IMR-90 (cell line): ENCODE measurements at regions not wholly inside any gene's neighbourhood (a gene's known extent, or its start where the extent isn't known, plus 50 kb on each side); places are given as distances from the start of the nearest gene placed in this dataset.

ENCODE experiments used
- ATAC-seq: fragments of 200-7000 bp; cut with Tn5 transposase; 2 replicates; pipeline ENCODE4 v1.9.1; 2020; ENCODE audit warnings: low read depth, mild to moderate bottlenecking, moderate library complexity
- BruUV-seq: library from RNA; stranded (reverse); fragments of 400-500 nt; replicated peaks from 2 replicates; lab custom pipeline; 2021; lab: Mats Ljungman, UMichigan
- CTCF ChIA-PET: fragments of 300-600 bp; formaldehyde crosslinking; extraction: SDS; loops from one replicate; lab custom pipeline; 2021; ENCODE audit warnings: antibody characterized with exemption; lab: Yijun Ruan, JAX
- POLR2A ChIA-PET: fragments of 300-600 bp; sonication (Branson Sonifier 250); formaldehyde crosslinking; loops from one replicate; lab custom pipeline; 2022; ENCODE audit warnings: antibody characterized with exemption; ENCODE audit not compliant: unreplicated experiment; lab: Charles Lee
- DNase-seq: peaks from one replicate; pipeline ENCODE4 v3.0.0; 2013
- H2AFZ ChIP-seq: replicated peaks from 2 replicates; pipeline ENCODE3; 2013; ENCODE audit warnings: low read length, mild to moderate bottlenecking; ENCODE audit not compliant: poor library complexity
- H2AK5ac ChIP-seq: 2 replicates; pipeline ENCODE4 v1.6.1; 2013; ENCODE audit warnings: low read depth, low read length, inconsistent platforms
- H2AK9ac ChIP-seq: replicated peaks from 2 replicates; pipeline ENCODE3; 2013; ENCODE audit warnings: mild to moderate bottlenecking, low read depth, low read length, moderate library complexity; ENCODE audit not compliant: poor library complexity
- H2BK120ac ChIP-seq: 2 replicates; pipeline ENCODE4 v1.6.1; 2013; ENCODE audit warnings: low read depth, low read length, inconsistent platforms
- H2BK15ac ChIP-seq: 3 replicates; pipeline ENCODE4 v1.6.1; 2013; ENCODE audit warnings: low read depth, low read length, inconsistent platforms
- H2BK20ac ChIP-seq: 2 replicates; pipeline ENCODE4 v1.6.1; 2013; ENCODE audit warnings: low read depth, mild to moderate bottlenecking, inconsistent platforms, low read length, moderate library complexity
- H2BK5ac ChIP-seq: 2 replicates; pipeline ENCODE4 v1.6.1; 2013; ENCODE audit warnings: mild to moderate bottlenecking, low read depth, low read length, inconsistent platforms; ENCODE audit not compliant: poor library complexity, severe bottlenecking
- H3K14ac ChIP-seq: replicated peaks from 2 replicates; pipeline ENCODE4 v1.6.1; 2013; ENCODE audit warnings: low read depth, low read length, inconsistent platforms
- H3K18ac ChIP-seq: 2 replicates; pipeline ENCODE4 v1.6.1; 2013; ENCODE audit warnings: low read depth, low read length, control low read depth
- H3K23ac ChIP-seq: 2 replicates; pipeline ENCODE4 v1.6.1; 2013; ENCODE audit warnings: low read depth, low read length, inconsistent platforms
- H3K27ac ChIP-seq: 2 replicates; pipeline ENCODE4 v1.5.1; 2013; ENCODE audit warnings: mild to moderate bottlenecking, control low read depth, low read length; ENCODE audit not compliant: insufficient read depth
- H3K27me3 ChIP-seq: 2 replicates; pipeline ENCODE4 v1.6.1; 2013; ENCODE audit warnings: low read length; ENCODE audit not compliant: control insufficient read depth, insufficient read depth
- H3K36me3 ChIP-seq: 2 replicates; pipeline ENCODE4 v1.6.1; 2013; ENCODE audit warnings: low read length, mixed read lengths; ENCODE audit not compliant: control insufficient read depth, insufficient read depth
- H3K4ac ChIP-seq: 2 replicates; pipeline ENCODE4 v1.6.1; 2013; ENCODE audit warnings: low read depth, low read length, inconsistent platforms
- H3K4me1 ChIP-seq: 2 replicates; pipeline ENCODE4 v1.6.1; 2013; ENCODE audit warnings: low read length, mixed read lengths; ENCODE audit not compliant: control insufficient read depth, insufficient read depth
- H3K4me2 ChIP-seq: 2 replicates; pipeline ENCODE4 v1.6.1; 2013; ENCODE audit warnings: low read depth, mild to moderate bottlenecking, control low read depth, low read length, moderate library complexity
- H3K4me3 ChIP-seq: 2 replicates; pipeline ENCODE4 v1.5.1; 2013; ENCODE audit warnings: low read depth, mild to moderate bottlenecking, control low read depth, low read length, moderate library complexity; ENCODE audit not compliant: insufficient read depth
- H3K56ac ChIP-seq: 2 replicates; pipeline ENCODE4 v1.6.1; 2013; ENCODE audit warnings: low read length, inconsistent platforms; ENCODE audit not compliant: insufficient read depth; ENCODE audit errors: extremely low read depth
- H3K79me1 ChIP-seq, 2 experiments: 2 replicates each; pipeline ENCODE4 v1.6.1; 2013; ENCODE audit warnings: low read length in 2 of 2, inconsistent platforms in 1 of 2, low read depth in 1 of 2
- H3K9ac ChIP-seq: 2 replicates; pipeline ENCODE4 v1.6.1; 2013; ENCODE audit warnings: low read depth, low read length, control low read depth
- H3K9me1 ChIP-seq: 2 replicates; pipeline ENCODE4 v1.6.1; 2013; ENCODE audit warnings: low read length, inconsistent platforms; ENCODE audit not compliant: insufficient read depth
- H3K9me3 ChIP-seq: 2 replicates; pipeline ENCODE4 v1.6.1; 2013; ENCODE audit warnings: low read length; ENCODE audit not compliant: control insufficient read depth, insufficient read depth
- H4K20me1 ChIP-seq: 2 replicates; pipeline ENCODE4 v1.6.1; 2013; ENCODE audit warnings: low read length, inconsistent platforms; ENCODE audit not compliant: insufficient read depth
- H4K5ac ChIP-seq: 2 replicates; pipeline ENCODE4 v1.6.1; 2013; ENCODE audit warnings: mild to moderate bottlenecking, low read depth, low read length, control low read depth
- H4K8ac ChIP-seq, 2 experiments: 2 replicates each; pipeline ENCODE4 v1.6.1; 2013; ENCODE audit warnings: low read depth in 2 of 2, low read length in 2 of 2, control low read depth in 1 of 2, inconsistent platforms in 1 of 2
- H4K91ac ChIP-seq: 2 replicates; pipeline ENCODE4 v1.6.1; 2013; ENCODE audit warnings: low read depth, low read length, inconsistent platforms; ENCODE audit not compliant: insufficient read depth
- BHLHE40 ChIP-seq: fragments of 150-350 bp; IDR thresholded peaks from 2 replicates; pipeline ENCODE4 v1.6.1; 2016; ENCODE audit warnings: mild to moderate bottlenecking, low read depth, low read length
- CEBPB ChIP-seq: IDR thresholded peaks from 2 replicates; pipeline ENCODE4 v1.6.1; 2012; ENCODE audit warnings: low read depth, low read length, improper control_type of control experiment
- CHD1 ChIP-seq: IDR thresholded peaks from 2 replicates; pipeline ENCODE4 v1.6.1; 2012; ENCODE audit warnings: low read depth, low read length, improper control_type of control experiment
- FOS ChIP-seq: fragments of 150-350 bp; IDR thresholded peaks from 2 replicates; pipeline ENCODE4 v1.6.1; 2016; ENCODE audit warnings: low read depth, low read length
- MAFK ChIP-seq: IDR thresholded peaks from 2 replicates; pipeline ENCODE4 v1.6.1; 2012; ENCODE audit warnings: low read depth, low read length, improper control_type of control experiment
- MAZ ChIP-seq: IDR thresholded peaks from 2 replicates; pipeline ENCODE4 v1.6.1; 2012; ENCODE audit warnings: low read depth, mild to moderate bottlenecking, low read length, improper control_type of control experiment, moderate library complexity, borderline replicate concordance
- MXI1 ChIP-seq: IDR thresholded peaks from 2 replicates; pipeline ENCODE4 v1.6.1; 2012; ENCODE audit warnings: low read depth, mild to moderate bottlenecking, low read length, moderate library complexity, borderline replicate concordance
- NFE2L2 ChIP-seq: fragments of 150-350 bp; IDR thresholded peaks from 2 replicates; pipeline ENCODE4 v1.6.1; 2016; ENCODE audit warnings: low read depth, mild to moderate bottlenecking, low read length
- POLR2A ChIP-seq: IDR thresholded peaks from 2 replicates; pipeline ENCODE4 v1.6.1; 2012; ENCODE audit warnings: mild to moderate bottlenecking, low read depth, low read length
- RAD21 ChIP-seq: IDR thresholded peaks from 2 replicates; pipeline ENCODE4 v1.6.1; 2012; ENCODE audit warnings: low read length, improper control_type of control experiment
- RCOR1 ChIP-seq: IDR thresholded peaks from 2 replicates; pipeline ENCODE4 v1.6.1; 2012; ENCODE audit warnings: mild to moderate bottlenecking, low read length, improper control_type of control experiment; ENCODE audit not compliant: insufficient replicate concordance
- RFX5 ChIP-seq: IDR thresholded peaks from 2 replicates; pipeline ENCODE4 v1.8.0; 2012; ENCODE audit warnings: low read depth, mild to moderate bottlenecking, low read length, moderate library complexity
- SMC3 ChIP-seq: fragments of 150-350 bp; IDR thresholded peaks from 2 replicates; pipeline ENCODE4 v1.6.1; 2016; ENCODE audit warnings: low read depth, mild to moderate bottlenecking, antibody characterized with exemption, low read length, moderate library complexity
- WGBS, 2 experiments: methylation state at CpG; one replicate each; pipeline versions ENCODE4 v1.1.5 to v1.1.7; 2013; ENCODE audit warnings: missing lambda C conversion rate in 2 of 2; ENCODE audit not compliant: insufficient read length in 1 of 2; ENCODE audit errors: extremely low coverage in 2 of 2; 5-methylcytosine and 5-hydroxymethylcytosine counted together
- dilution Hi-C: fragments of 300-500 bp; cut with HindIII; formaldehyde crosslinking; loops from one replicate; pipeline ENCODE4 v1.14.3; 2018; ENCODE audit warnings: low sequenced_read_pairs; ENCODE audit not compliant: unreplicated experiment
- in situ Hi-C: fragments of 300-500 bp; cut with MboI; formaldehyde crosslinking; loops from 3 replicates; pipeline ENCODE4 v1.14.3; 2019; ENCODE audit warnings: low sequenced_read_pairs, inconsistent platforms, mixed read lengths
- intact Hi-C: fragments of 100-400 bp; cut with micrococcal nuclease; formaldehyde crosslinking; loops from 2 replicates; pipeline ENCODE4 v1.10.0; 2022
- TF ChIP-seq, protein P1 (sequence below): fragments of 150-350 bp; IDR thresholded peaks from 2 replicates; pipeline ENCODE4 v1.6.1; 2016; ENCODE audit warnings: low read depth, mild to moderate bottlenecking, low read length, moderate library complexity, borderline replicate concordance
- TF ChIP-seq, protein P2 (sequence below): fragments of 150-350 bp; IDR thresholded peaks from 2 replicates; pipeline ENCODE4 v1.6.1; 2017; ENCODE audit warnings: mild to moderate bottlenecking, antibody characterized with exemption, low read length, low read depth
- TF ChIP-seq, protein P3 (sequence below): conservative IDR thresholded peaks from 2 replicates; pipeline ENCODE4 v1.5.1; 2012; ENCODE audit warnings: mild to moderate bottlenecking, low read depth, low read length, improper control_type of control experiment

DNA sequence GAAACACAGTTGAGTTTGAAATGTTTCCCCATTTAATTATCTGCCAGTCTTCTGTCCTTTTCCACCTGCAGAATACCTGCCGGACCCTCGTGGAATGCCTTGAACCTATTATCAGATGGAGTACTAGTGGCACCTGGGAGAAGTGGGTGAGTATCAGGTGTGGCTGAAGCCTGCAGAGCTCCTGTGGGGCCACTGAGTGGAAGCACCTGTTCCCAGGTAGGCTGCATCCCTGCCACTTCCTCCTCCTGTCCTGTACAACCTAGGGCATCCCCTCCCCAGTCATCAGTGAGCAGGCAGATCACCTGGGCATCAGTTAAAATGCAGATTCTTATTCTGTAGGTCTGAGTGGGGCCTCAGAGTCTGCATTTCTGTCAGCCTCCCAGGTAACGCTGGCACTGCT, 80.8 kb upstream of the BZW1 start:
- ChIA-PET POLR2A (no interaction called here), CTCF (no interaction called here)
- intact Hi-C loops (no loop called here), in situ Hi-C loops (no loop called here), dilution Hi-C loops (no loop called here)
- no peak overlapping the region for H3K27ac ChIP-seq
- no peak overlapping the region for H2BK15ac ChIP-seq
- H3K4ac ChIP-seq, result no peak overlapping the region
- no peak overlapping the region for H2AK5ac ChIP-seq
- no peaks in the 10 kb centered on the region for H4K20me1 ChIP-seq
- H3K9me3 ChIP-seq, result no peaks in the 10 kb centered on the region
- no CpG with 5 or more reads among the region's 3 CpGs for WGBS, 2 experiments
- no peak overlapping the region for H2BK120ac ChIP-seq
- TF ChIP-seq CHD1 (no peak), RFX5 (no peak), BHLHE40 (no peak), MAFK (no peak), CEBPB (no peak), MAZ (no peak), SMC3 (no peak), RAD21 (no peak), POLR2A (no peak), MXI1 (no peak), FOS (no peak), NFE2L2 (no peak), RCOR1 (no peak)
- TF ChIP-seq, protein P1, sequence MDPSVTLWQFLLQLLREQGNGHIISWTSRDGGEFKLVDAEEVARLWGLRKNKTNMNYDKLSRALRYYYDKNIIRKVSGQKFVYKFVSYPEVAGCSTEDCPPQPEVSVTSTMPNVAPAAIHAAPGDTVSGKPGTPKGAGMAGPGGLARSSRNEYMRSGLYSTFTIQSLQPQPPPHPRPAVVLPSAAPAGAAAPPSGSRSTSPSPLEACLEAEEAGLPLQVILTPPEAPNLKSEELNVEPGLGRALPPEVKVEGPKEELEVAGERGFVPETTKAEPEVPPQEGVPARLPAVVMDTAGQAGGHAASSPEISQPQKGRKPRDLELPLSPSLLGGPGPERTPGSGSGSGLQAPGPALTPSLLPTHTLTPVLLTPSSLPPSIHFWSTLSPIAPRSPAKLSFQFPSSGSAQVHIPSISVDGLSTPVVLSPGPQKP, result no peak
- TF ChIP-seq, protein P2, sequence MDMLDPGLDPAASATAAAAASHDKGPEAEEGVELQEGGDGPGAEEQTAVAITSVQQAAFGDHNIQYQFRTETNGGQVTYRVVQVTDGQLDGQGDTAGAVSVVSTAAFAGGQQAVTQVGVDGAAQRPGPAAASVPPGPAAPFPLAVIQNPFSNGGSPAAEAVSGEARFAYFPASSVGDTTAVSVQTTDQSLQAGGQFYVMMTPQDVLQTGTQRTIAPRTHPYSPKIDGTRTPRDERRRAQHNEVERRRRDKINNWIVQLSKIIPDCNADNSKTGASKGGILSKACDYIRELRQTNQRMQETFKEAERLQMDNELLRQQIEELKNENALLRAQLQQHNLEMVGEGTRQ, result no peak
- TF ChIP-seq, protein P3, sequence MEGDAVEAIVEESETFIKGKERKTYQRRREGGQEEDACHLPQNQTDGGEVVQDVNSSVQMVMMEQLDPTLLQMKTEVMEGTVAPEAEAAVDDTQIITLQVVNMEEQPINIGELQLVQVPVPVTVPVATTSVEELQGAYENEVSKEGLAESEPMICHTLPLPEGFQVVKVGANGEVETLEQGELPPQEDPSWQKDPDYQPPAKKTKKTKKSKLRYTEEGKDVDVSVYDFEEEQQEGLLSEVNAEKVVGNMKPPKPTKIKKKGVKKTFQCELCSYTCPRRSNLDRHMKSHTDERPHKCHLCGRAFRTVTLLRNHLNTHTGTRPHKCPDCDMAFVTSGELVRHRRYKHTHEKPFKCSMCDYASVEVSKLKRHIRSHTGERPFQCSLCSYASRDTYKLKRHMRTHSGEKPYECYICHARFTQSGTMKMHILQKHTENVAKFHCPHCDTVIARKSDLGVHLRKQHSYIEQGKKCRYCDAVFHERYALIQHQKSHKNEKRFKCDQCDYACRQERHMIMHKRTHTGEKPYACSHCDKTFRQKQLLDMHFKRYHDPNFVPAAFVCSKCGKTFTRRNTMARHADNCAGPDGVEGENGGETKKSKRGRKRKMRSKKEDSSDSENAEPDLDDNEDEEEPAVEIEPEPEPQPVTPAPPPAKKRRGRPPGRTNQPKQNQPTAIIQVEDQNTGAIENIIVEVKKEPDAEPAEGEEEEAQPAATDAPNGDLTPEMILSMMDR, result no peak
- DNase-seq (no peak), ATAC-seq (no peak)
- H3K23ac ChIP-seq, result no peak overlapping the region
- H3K9me1 ChIP-seq, result no peaks in the 10 kb centered on the region
- H3K14ac ChIP-seq, result no peak overlapping the region
- H3K36me3 ChIP-seq, result no peaks in the 10 kb centered on the region
- H2BK5ac ChIP-seq, result no peak overlapping the region
- H2BK20ac ChIP-seq, result no peak overlapping the region
- H3K9ac ChIP-seq, result no peak overlapping the region
- no peak overlapping the region for H3K18ac ChIP-seq
- peaks cover 21% of the 10 kb centered on the region for H3K27me3 ChIP-seq
- BruUV-seq, result no TSS peak
- no peak overlapping the region for H3K4me3 ChIP-seq
- no peak overlapping the region for H4K5ac ChIP-seq
- H3K56ac ChIP-seq, result no peak overlapping the region
- no peak overlapping the region for H4K8ac ChIP-seq
- H2AFZ ChIP-seq, result no peak overlapping the region
- no peak overlapping the region for H3K4me2 ChIP-seq
- no peaks in the 10 kb centered on the region for H3K79me1 ChIP-seq
- no peak overlapping the region for H2AK9ac ChIP-seq
- H3K4me1 ChIP-seq, result no peaks in the 10 kb centered on the region
- H4K91ac ChIP-seq, result no peak overlapping the region
